ENCODE measurements at regions not wholly inside any gene's neighbourhood (a gene's known extent, or its start where the extent isn't known, plus 50 kb on each side); places are given as distances from the start of the nearest gene placed in this dataset.

- no peak for TF ChIP-seq CTCF (IDR thresholded peaks at IDR 0.05)
- no peak for TF ChIP-seq POLR2A (IDR thresholded peaks at IDR 0.05)
Observed at GRCh38 chr13:32881074-32881776, 135.0 kb upstream of the KL start.
